ENCODE measurements at regions not wholly inside any gene's neighbourhood (a gene's known extent, or its start where the extent isn't known, plus 50 kb on each side); places are given as distances from the start of the nearest gene placed in this dataset.

DNA sequence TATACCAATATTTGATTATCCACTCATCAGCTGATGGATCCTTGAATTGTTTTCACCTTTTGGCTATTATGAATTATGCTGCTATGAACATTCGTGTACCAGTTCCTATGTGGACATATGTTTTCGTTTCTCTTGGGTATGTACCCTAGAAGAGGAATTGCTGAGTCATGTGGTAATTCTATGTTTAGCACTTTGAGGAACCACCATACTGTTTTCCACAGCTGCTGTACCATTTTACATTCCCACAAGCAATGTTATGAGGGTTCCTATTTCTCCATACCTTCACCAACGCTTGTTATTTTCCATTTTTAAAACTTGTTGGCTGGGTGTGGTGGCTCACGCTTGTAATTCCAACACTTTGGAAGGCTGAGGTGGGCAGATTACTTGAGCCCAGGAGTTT, 62.9 kb downstream of the RPLP1 start:
- CTCF ChIA-PET: no interaction called here
- Mint-ChIP-seq H3K4me3 (ENCODE audit: low read depth, unreplicated experiment) (no peak overlapping the region), H3K4me1 (ENCODE audit: low read depth, unreplicated experiment) (no peaks in the 10 kb centered on the region), H3K27ac (ENCODE audit: unreplicated experiment) (no peak overlapping the region), H3K27me3 (ENCODE audit: unreplicated experiment) (peaks cover 15% of the 10 kb centered on the region), H3K9me3 (ENCODE audit: low read depth, unreplicated experiment) (no peaks in the 10 kb centered on the region), H3K36me3 (ENCODE audit: insufficient read depth, unreplicated experiment) (peaks cover 5% of the 10 kb centered on the region)
- no peak for TF ChIP-seq CTCF (IDR thresholded peaks at IDR 0.05; ENCODE audit: unreplicated experiment)
- DNase-seq: no peak
- no TSS peak for BruUV-seq (replicated peaks)
- intact Hi-C loops (cut with micrococcal nuclease; ENCODE audit: unreplicated experiment): no loop called here

GRCh38 chr15:69515926-69516325, 63.3 kb downstream of the RPLP1 start:
- Mint-ChIP-seq H3K27ac (ENCODE audit: unreplicated experiment) (no peak overlapping the region), H3K4me1 (ENCODE audit: low read depth, unreplicated experiment) (no peaks in the 10 kb centered on the region), H3K4me3 (ENCODE audit: low read depth, unreplicated experiment) (no peak overlapping the region), H3K27me3 (ENCODE audit: unreplicated experiment) (peaks cover 15% of the 10 kb centered on the region), H3K36me3 (ENCODE audit: insufficient read depth, unreplicated experiment) (peaks cover 5% of the 10 kb centered on the region), H3K9me3 (ENCODE audit: low read depth, unreplicated experiment) (no peaks in the 10 kb centered on the region)
- no peak for DNase-seq
- TF ChIP-seq CTCF (IDR thresholded peaks at IDR 0.05; ENCODE audit: unreplicated experiment): no peak
- intact Hi-C loops (cut with micrococcal nuclease; ENCODE audit: unreplicated experiment): no loop called here
- CTCF ChIA-PET: no interaction called here
- BruUV-seq (replicated peaks): no TSS peak

DNA sequence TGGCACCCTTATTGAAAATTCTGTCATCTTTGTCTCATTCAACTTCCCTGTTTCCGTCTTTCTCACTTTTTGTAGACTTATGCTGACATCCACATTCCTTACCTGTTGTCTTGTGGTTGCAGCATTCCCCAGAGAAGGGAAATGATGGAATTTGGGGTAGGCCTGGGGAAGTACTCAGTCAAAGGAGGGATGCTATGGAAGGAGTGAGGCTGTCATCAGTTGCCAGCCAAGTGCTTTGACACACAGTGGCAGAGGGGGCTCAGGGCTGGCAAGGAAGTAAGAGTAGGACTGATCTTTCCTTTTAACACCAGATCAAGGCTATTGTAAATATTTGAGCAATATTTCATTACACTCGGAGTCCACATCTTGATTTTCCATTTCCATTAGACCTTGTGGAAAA, 64.4 kb downstream of the RPLP1 start:
- Mint-ChIP-seq H3K27ac (ENCODE audit: unreplicated experiment) (no peak overlapping the region), H3K9me3 (ENCODE audit: low read depth, unreplicated experiment) (no peaks in the 10 kb centered on the region), H3K4me3 (ENCODE audit: low read depth, unreplicated experiment) (no peak overlapping the region), H3K27me3 (ENCODE audit: unreplicated experiment) (peaks cover 15% of the 10 kb centered on the region), H3K36me3 (ENCODE audit: insufficient read depth, unreplicated experiment) (peaks cover 5% of the 10 kb centered on the region), H3K4me1 (ENCODE audit: low read depth, unreplicated experiment) (no peaks in the 10 kb centered on the region)
- no TSS peak for BruUV-seq (replicated peaks)
- intact Hi-C loops (cut with micrococcal nuclease; ENCODE audit: unreplicated experiment): no loop called here
- DNase-seq: no peak
- TF ChIP-seq CTCF (IDR thresholded peaks at IDR 0.05; ENCODE audit: unreplicated experiment): no peak
- CTCF ChIA-PET: no interaction called here

- CTCF ChIA-PET: no interaction called here
- no peak overlapping the region for H3K27ac Mint-ChIP-seq (ENCODE audit: unreplicated experiment)
- no peak for DNase-seq
- TF ChIP-seq CTCF (IDR thresholded peaks at IDR 0.05; ENCODE audit: unreplicated experiment): no peak
- H3K27me3 Mint-ChIP-seq (ENCODE audit: unreplicated experiment): no peaks in the 10 kb centered on the region
- no peaks in the 10 kb centered on the region for H3K36me3 Mint-ChIP-seq (ENCODE audit: insufficient read depth, unreplicated experiment)
- H3K4me1 Mint-ChIP-seq (ENCODE audit: low read depth, unreplicated experiment): peaks cover 11% of the 10 kb centered on the region
- no peak overlapping the region for H3K4me3 Mint-ChIP-seq (ENCODE audit: low read depth, unreplicated experiment)
- no TSS peak for BruUV-seq (replicated peaks)
- no peaks in the 10 kb centered on the region for H3K9me3 Mint-ChIP-seq (ENCODE audit: low read depth, unreplicated experiment)
- intact Hi-C loops (cut with micrococcal nuclease; ENCODE audit: unreplicated experiment): no loop called here
Observed at GRCh38 chr15:69518806-69519205, 66.2 kb downstream of the RPLP1 start.

GRCh38 chr15:69520067-69520466, 67.4 kb downstream of the RPLP1 start:
- peaks cover 24% of the 10 kb centered on the region for H3K4me1 Mint-ChIP-seq (ENCODE audit: low read depth, unreplicated experiment)
- no TSS peak for BruUV-seq (replicated peaks)
- intact Hi-C loops (cut with micrococcal nuclease; ENCODE audit: unreplicated experiment): loop anchor here (5.0 kb wide), 2 partner anchors 43 to 57 kb away; no protein-coding TSS in a partner anchor

More at GRCh38 chr15:69520067-69520466, 67.4 kb downstream of the RPLP1 start:
- Mint-ChIP-seq H3K9me3 (ENCODE audit: low read depth, unreplicated experiment) (no peaks in the 10 kb centered on the region), H3K27ac (ENCODE audit: unreplicated experiment) (no peak overlapping the region), H3K36me3 (ENCODE audit: insufficient read depth, unreplicated experiment) (no peaks in the 10 kb centered on the region), H3K27me3 (ENCODE audit: unreplicated experiment) (no peaks in the 10 kb centered on the region), H3K4me3 (ENCODE audit: low read depth, unreplicated experiment) (no peak overlapping the region)
- no peak for DNase-seq
- TF ChIP-seq CTCF (IDR thresholded peaks at IDR 0.05; ENCODE audit: unreplicated experiment): no peak
- CTCF ChIA-PET: no interaction called here

Measured in Calu3 (cell line).